HEK293 (cell line): ENCODE measurements at regions not wholly inside any gene's neighbourhood (a gene's known extent, or its start where the extent isn't known, plus 50 kb on each side); places are given as distances from the start of the nearest gene placed in this dataset.

Experiments
- CTCF ChIA-PET: fragments of 350-600 bp; formaldehyde crosslinking; extraction: SDS; loops from one replicate; lab custom pipeline; 2021; ENCODE audit warnings: antibody characterized with exemption; lab: Yijun Ruan, JAX
- POLR2A ChIA-PET: fragments of 300-600 bp; formaldehyde crosslinking; extraction: SDS; loops from one replicate; lab custom pipeline; 2020; ENCODE audit warnings: antibody characterized with exemption, inconsistent platforms; lab: Yijun Ruan, JAX
- H3K27ac ChIP-seq: fragments of 200-500 bp; sonication (Bioruptor generic); 2 replicates; pipeline ENCODE4 v1.5.1; 2014; ENCODE audit warnings: low read depth, low read length, control low read depth, inconsistent platforms; ENCODE audit errors: extremely low read depth
- H3K36me3 ChIP-seq, 2 experiments: fragments of 200-500 bp in 1 of 2; sonication (Bioruptor generic) in 1 of 2; 1 replicate in 1 of 2; 2 replicates in 1 of 2; pipeline ENCODE4 v1.5.1; 2014 to 2017; ENCODE audit warnings: inconsistent platforms in 2 of 2, low read length in 2 of 2; ENCODE audit not compliant: control insufficient read depth in 2 of 2, insufficient read depth in 1 of 2
- H3K4me1 ChIP-seq: fragments of 200-500 bp; sonication (Bioruptor generic); 2 replicates; pipeline ENCODE4 v1.5.1; 2014; ENCODE audit warnings: mild to moderate bottlenecking, low read length, inconsistent platforms; ENCODE audit not compliant: control insufficient read depth, insufficient read depth
- H3K4me3 ChIP-seq: 2 replicates; pipeline ENCODE4 v1.5.1; 2011; ENCODE audit warnings: low read depth, mild to moderate bottlenecking, control low read depth, low read length, moderate library complexity
- H3K9me3 ChIP-seq: fragments of 200-500 bp; sonication (Bioruptor generic); 2 replicates; pipeline ENCODE4 v1.5.1; 2014; ENCODE audit warnings: low read depth, low read length, inconsistent platforms; ENCODE audit not compliant: control insufficient read depth, insufficient read depth
- CTCF ChIP-seq: fragments of 450-650 bp; formaldehyde crosslinking; IDR thresholded peaks from 2 replicates; pipeline ENCODE4 v1.5.1; 2016; ENCODE audit warnings: missing biosample characterization, missing genetic modification characterization
- GLI2 ChIP-seq: fragments of 450-650 bp; formaldehyde crosslinking; IDR thresholded peaks from 2 replicates; pipeline ENCODE4; 2017; ENCODE audit warnings: missing biosample characterization, missing genetic modification characterization, low read depth, borderline replicate concordance
- GLIS2 ChIP-seq: fragments of 450-650 bp; formaldehyde crosslinking; IDR thresholded peaks from 2 replicates; pipeline ENCODE4 v1.5.1; 2016; ENCODE audit warnings: missing biosample characterization, missing genetic modification characterization
- SCRT1 ChIP-seq: fragments of 450-650 bp; formaldehyde crosslinking; IDR thresholded peaks from 2 replicates; pipeline ENCODE4 v1.5.1; 2016; ENCODE audit warnings: missing biosample characterization, missing genetic modification characterization, borderline replicate concordance
- SETDB1 ChIP-seq: IDR thresholded peaks from one replicate; pipeline ENCODE4 v1.6.1; 2017; ENCODE audit warnings: mild to moderate bottlenecking, low read length, moderate library complexity, mixed read lengths; ENCODE audit not compliant: insufficient read length
- ZBTB6 ChIP-seq: fragments of 450-650 bp; formaldehyde crosslinking; IDR thresholded peaks from 2 replicates; pipeline ENCODE4 v1.5.1; 2017; ENCODE audit warnings: missing biosample characterization, missing genetic modification characterization
- ZIC2 ChIP-seq: fragments of 450-650 bp; formaldehyde crosslinking; IDR thresholded peaks from 2 replicates; pipeline ENCODE4 v1.5.1; 2016; ENCODE audit warnings: missing biosample characterization, missing genetic modification characterization
- ZNF132 ChIP-seq: fragments of 450-650 bp; formaldehyde crosslinking; IDR thresholded peaks from 2 replicates; pipeline ENCODE4 v1.5.1; 2017; ENCODE audit warnings: missing biosample characterization, missing genetic modification characterization, borderline replicate concordance
- ZNF155 ChIP-seq: fragments of 450-650 bp; formaldehyde crosslinking; IDR thresholded peaks from 2 replicates; pipeline ENCODE4 v1.5.1; 2016; ENCODE audit warnings: missing biosample characterization, missing genetic modification characterization
- ZNF248 ChIP-seq: fragments of 450-650 bp; formaldehyde crosslinking; IDR thresholded peaks from 2 replicates; pipeline ENCODE4 v1.5.1; 2017; ENCODE audit warnings: missing biosample characterization, missing genetic modification characterization
- ZNF280D ChIP-seq: fragments of 450-650 bp; formaldehyde crosslinking; IDR thresholded peaks from 2 replicates; pipeline ENCODE4 v1.5.1; 2016; ENCODE audit warnings: missing biosample characterization, missing genetic modification characterization
- ZNF404 ChIP-seq: fragments of 450-650 bp; formaldehyde crosslinking; IDR thresholded peaks from 2 replicates; pipeline ENCODE4 v1.5.1; 2017; ENCODE audit warnings: missing biosample characterization, missing genetic modification characterization
- ZNF560 ChIP-seq: fragments of 450-650 bp; formaldehyde crosslinking; IDR thresholded peaks from 2 replicates; pipeline ENCODE4 v1.5.1; 2017; ENCODE audit warnings: missing biosample characterization, missing genetic modification characterization, borderline replicate concordance
- ZNF707 ChIP-seq: fragments of 450-650 bp; formaldehyde crosslinking; IDR thresholded peaks from 2 replicates; pipeline ENCODE4 v1.5.1; 2016; ENCODE audit warnings: missing biosample characterization, missing genetic modification characterization
- ZNF785 ChIP-seq: fragments of 450-650 bp; formaldehyde crosslinking; IDR thresholded peaks from 2 replicates; pipeline ENCODE4 v1.5.1; 2016; ENCODE audit warnings: missing biosample characterization, missing genetic modification characterization
- TF ChIP-seq, protein P1 (sequence below): fragments of 450-650 bp; formaldehyde crosslinking; IDR thresholded peaks from 2 replicates; pipeline ENCODE4 v1.5.1; 2016; ENCODE audit warnings: missing biosample characterization, missing genetic modification characterization
- TF ChIP-seq, protein P2 (sequence below): fragments of 450-650 bp; formaldehyde crosslinking; IDR thresholded peaks from 2 replicates; pipeline ENCODE4 v1.5.1; 2016; ENCODE audit warnings: missing biosample characterization, missing genetic modification characterization
- TF ChIP-seq, protein P3 (sequence below): fragments of 450-650 bp; IDR thresholded peaks from 2 replicates; pipeline ENCODE4 v1.5.1; 2018; ENCODE audit warnings: missing biosample characterization, missing genetic modification characterization

GRCh38 chr1:25094229-25094628 is 138.1 kb downstream of the SYF2 start:
- no peaks in the 10 kb centered on the region for H3K4me1 ChIP-seq
- H3K4me3 ChIP-seq, result no peak overlapping the region
- H3K9me3 ChIP-seq, result no peaks in the 10 kb centered on the region
- no peak overlapping the region for H3K27ac ChIP-seq
- H3K36me3 ChIP-seq, result no peaks in the 10 kb centered on the region
- CTCF ChIA-PET, result no interaction called here
- TF ChIP-seq, protein P1, sequence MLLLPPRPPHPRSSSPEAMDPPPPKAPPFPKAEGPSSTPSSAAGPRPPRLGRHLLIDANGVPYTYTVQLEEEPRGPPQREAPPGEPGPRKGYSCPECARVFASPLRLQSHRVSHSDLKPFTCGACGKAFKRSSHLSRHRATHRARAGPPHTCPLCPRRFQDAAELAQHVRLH (tag by site-specific recombination), result 0 out of 2 replicates have a peak, but pooled peaks have one; percentile 45
- TF ChIP-seq CTCF (no peak), SETDB1 (peak; percentile 29), ZNF280D (tag by site-specific recombination) (0 out of 2 replicates have a peak, but pooled peaks have one; percentile 50), ZIC2 (tag by site-specific recombination) (no peak)
- POLR2A ChIA-PET, result no interaction called here

GRCh38 chr1:25091658-25092057 is 140.6 kb downstream of the SYF2 start:
- ChIA-PET POLR2A (interaction anchor here (0.7 kb wide), 1 partner anchor 280 kb away, joined by 3 read pairs; no protein-coding TSS in a partner anchor), CTCF (interaction anchor here (1.3 to 1.6 kb wide), 2 partner anchors 8 to 48 kb away, joined by 3 to 10 read pairs; no protein-coding TSS in a partner anchor)
- no peak for TF ChIP-seq ZBTB6 (tag by site-specific recombination)
- TF ChIP-seq, protein P2, sequence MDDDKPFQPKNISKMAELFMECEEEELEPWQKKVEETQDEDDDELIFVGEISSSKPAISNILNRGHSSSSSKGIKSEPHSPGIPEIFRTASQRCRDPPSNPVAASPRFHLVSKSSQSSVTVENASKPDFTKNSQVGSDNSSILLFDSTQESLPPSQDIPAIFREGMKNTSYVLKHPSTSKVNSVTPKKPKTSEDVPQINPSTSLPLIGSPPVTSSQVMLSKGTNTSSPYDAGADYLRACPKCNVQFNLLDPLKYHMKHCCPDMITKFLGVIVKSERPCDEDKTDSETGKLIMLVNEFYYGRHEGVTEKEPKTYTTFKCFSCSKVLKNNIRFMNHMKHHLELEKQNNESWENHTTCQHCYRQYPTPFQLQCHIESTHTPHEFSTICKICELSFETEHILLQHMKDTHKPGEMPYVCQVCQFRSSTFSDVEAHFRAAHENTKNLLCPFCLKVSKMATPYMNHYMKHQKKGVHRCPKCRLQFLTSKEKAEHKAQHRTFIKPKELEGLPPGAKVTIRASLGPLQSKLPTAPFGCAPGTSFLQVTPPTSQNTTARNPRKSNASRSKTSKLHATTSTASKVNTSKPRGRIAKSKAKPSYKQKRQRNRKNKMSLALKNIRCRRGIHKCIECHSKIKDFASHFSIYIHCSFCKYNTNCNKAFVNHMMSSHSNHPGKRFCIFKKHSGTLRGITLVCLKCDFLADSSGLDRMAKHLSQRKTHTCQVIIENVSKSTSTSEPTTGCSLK (tag by site-specific recombination), result no peak
- TF ChIP-seq ZNF560 (tag by site-specific recombination), result no peak
- no peak for TF ChIP-seq ZNF785 (tag by site-specific recombination)
- no peak for TF ChIP-seq SCRT1 (tag by site-specific recombination)
- TF ChIP-seq ZNF132 (tag by site-specific recombination), result no peak
- TF ChIP-seq ZNF155 (tag by site-specific recombination), result no peak
- TF ChIP-seq, protein P3, sequence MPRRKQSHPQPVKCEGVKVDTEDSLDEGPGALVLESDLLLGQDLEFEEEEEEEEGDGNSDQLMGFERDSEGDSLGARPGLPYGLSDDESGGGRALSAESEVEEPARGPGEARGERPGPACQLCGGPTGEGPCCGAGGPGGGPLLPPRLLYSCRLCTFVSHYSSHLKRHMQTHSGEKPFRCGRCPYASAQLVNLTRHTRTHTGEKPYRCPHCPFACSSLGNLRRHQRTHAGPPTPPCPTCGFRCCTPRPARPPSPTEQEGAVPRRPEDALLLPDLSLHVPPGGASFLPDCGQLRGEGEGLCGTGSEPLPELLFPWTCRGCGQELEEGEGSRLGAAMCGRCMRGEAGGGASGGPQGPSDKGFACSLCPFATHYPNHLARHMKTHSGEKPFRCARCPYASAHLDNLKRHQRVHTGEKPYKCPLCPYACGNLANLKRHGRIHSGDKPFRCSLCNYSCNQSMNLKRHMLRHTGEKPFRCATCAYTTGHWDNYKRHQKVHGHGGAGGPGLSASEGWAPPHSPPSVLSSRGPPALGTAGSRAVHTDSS, result no peak
- TF ChIP-seq GLI2 (tag by site-specific recombination), result no peak
- TF ChIP-seq ZNF404 (tag by site-specific recombination), result no peak
- no peak for TF ChIP-seq ZNF248 (tag by site-specific recombination)
- no peak for TF ChIP-seq GLIS2 (tag by site-specific recombination)
- TF ChIP-seq ZNF707 (tag by site-specific recombination), result no peak
- H3K4me3 ChIP-seq, result no peak overlapping the region
- no peaks in the 10 kb centered on the region for H3K9me3 ChIP-seq
- H3K36me3 ChIP-seq, result no peaks in the 10 kb centered on the region
- H3K27ac ChIP-seq, result no peak overlapping the region
- no peaks in the 10 kb centered on the region for H3K4me1 ChIP-seq
